Right lung (tissue), 2 donors: ENCODE measurements at regions not wholly inside any gene's neighbourhood (a gene's known extent, or its start where the extent isn't known, plus 50 kb on each side); places are given as distances from the start of the nearest gene placed in this dataset.

Source experiments
- DNase-seq, 2 donors: peaks; one replicate each; pipeline ENCODE4 v3.0.0-alpha.2; 2013

- DNase-seq, result no peak
Measured at GRCh38 chr7:47636433-47637175, 54.7 kb upstream of the TNS3 start.

GRCh38 chr7:47636081-47636432 lies 54.1 kb upstream of the TNS3 start:
- DNase-seq, result no peak

DNA sequence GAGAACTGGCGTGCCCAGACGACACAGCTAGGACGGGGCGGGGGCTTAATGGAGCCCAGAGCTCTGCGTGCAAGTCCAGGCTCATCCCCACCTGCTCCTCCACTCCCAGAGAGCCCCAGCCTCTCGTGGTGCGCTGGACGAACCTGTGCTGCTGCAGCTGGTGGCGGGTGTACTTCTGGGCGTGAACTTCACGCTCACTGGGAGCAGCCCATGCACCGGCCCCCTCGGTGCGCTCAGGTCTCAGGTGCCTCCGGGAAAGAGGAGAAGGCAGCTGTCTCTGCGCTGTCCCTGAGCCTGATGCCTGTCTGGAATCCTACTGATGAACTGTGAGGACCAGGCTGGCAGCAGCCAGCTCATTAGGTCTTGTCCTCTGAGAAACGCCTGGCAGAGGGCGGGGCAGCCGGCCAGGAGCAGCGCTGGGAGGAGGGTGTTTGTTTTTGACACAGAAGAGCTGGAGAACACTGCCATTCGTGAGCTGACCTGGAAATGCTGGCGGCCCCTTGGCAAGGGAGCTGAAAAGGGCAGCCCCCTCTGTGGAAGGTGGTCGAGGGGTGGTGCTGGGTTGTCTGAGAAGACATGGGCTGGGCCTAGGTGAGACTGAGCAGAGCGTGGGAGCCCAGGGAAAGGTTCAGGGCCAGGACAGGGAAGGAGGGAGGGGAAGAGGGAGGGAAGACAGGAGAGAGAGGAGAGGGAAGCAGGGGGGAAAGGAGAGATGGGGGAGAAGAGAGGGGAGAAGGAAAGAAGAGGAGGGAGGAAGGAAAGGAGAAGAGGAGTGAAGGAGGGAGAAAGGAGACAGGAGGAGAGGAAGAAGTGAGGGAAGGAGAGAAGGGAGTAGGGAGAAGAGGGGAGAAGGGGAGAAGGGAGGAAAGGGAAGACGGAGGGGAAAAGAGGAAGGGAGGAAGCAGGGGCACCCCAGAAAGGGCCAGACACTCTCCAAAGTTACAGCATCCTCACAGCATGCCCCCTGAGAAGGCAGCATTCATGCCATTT lies 53.5 kb upstream of the TNS3 start:
- DNase-seq, result no peak

- DNase-seq, result no peak
Measured at GRCh38 chr7:47634273-47634672, 52.4 kb upstream of the TNS3 start.

DNA sequence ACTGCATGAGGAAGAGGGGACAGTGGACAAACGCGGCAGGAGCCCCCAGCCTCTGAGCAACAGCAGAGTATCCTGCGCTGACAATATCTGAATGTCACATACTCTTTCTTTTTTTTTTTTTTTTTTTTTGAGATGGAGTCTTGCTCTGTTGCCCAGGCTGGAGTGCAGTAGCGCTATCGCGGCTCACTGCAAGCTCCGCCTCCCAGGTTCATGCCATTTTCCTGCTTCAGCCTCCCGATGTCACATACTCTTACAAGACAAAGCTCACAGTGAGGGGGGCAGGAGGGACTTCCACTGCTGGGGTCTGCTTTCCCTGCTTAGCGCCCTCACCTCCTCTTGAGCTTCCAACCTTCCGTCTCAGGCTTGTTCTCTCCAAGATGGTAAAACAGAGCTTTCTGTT lies 51.2 kb upstream of the TNS3 start:
- DNase-seq, result no peak
